ENCODE measurements at regions not wholly inside any gene's neighbourhood (a gene's known extent, or its start where the extent isn't known, plus 50 kb on each side); places are given as distances from the start of the nearest gene placed in this dataset.

- TF ChIP-seq CTCF (IDR thresholded peaks at IDR 0.05 in 4 of 5, conservative IDR thresholded peaks at IDR 0.05 in 1 of 5) (no peak), POLR2A (IDR thresholded peaks at IDR 0.05) (no peak)
Observed at GRCh38 chr2:157929871-157930667, 53.9 kb upstream of the ACVR1 start.
